ENCODE measurements at regions not wholly inside any gene's neighbourhood (a gene's known extent, or its start where the extent isn't known, plus 50 kb on each side); places are given as distances from the start of the nearest gene placed in this dataset.

DNA sequence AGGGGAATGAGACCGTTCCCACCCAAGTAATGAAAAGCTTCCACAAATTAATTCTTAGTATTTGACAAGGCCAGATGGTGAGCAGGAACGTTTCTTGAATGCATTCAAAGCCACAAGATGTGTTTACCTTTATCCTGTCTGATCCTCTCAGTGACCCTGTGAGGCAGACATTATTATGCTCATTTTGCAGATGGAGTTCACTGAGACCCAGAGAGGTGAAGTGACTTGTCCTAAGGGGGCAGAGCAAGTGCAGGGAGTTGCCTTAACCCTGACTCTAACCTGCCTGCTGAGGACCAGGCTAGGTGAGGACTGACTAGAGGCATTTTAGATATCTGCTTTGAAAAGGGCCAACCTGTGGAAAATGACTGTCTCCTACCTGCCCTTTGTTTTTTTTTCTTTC lies 156.7 kb downstream of the HAPSTR1 start:
- peaks cover 2% of the 10 kb centered on the region for H3K36me3 Mint-ChIP-seq (ENCODE audit: low read depth, unreplicated experiment)
- H3K79me2 ChIP-seq (ENCODE audit: insufficient read depth, low read length) = no peaks in the 10 kb centered on the region
- no peaks in the 10 kb centered on the region for H3K36me3 ChIP-seq (ENCODE audit: insufficient read depth, low read length)
- H3K4me3 Mint-ChIP-seq (ENCODE audit: unreplicated experiment) = no peak overlapping the region
- no peak overlapping the region for H3K4me2 ChIP-seq (ENCODE audit: low read length)
- FAIRE-seq (no peak), DNase-seq (ENCODE audit: low read depth) (no peak)
- no peaks in the 10 kb centered on the region for H3K4me1 ChIP-seq (ENCODE audit: insufficient read depth, low read length)
- no peak overlapping the region for H3K27ac Mint-ChIP-seq (ENCODE audit: unreplicated experiment)
- H3K27me3 ChIP-seq (ENCODE audit: insufficient read depth, low read length) = no peaks in the 10 kb centered on the region
- no peaks in the 10 kb centered on the region for H4K20me1 ChIP-seq (ENCODE audit: insufficient read depth, low read length)
- peaks cover 3% of the 10 kb centered on the region for H3K9me3 Mint-ChIP-seq (ENCODE audit: unreplicated experiment)
- H3K9me3 ChIP-seq (ENCODE audit: insufficient read depth, low read depth, low read length) = no peaks in the 10 kb centered on the region
- TF ChIP-seq, protein P1, sequence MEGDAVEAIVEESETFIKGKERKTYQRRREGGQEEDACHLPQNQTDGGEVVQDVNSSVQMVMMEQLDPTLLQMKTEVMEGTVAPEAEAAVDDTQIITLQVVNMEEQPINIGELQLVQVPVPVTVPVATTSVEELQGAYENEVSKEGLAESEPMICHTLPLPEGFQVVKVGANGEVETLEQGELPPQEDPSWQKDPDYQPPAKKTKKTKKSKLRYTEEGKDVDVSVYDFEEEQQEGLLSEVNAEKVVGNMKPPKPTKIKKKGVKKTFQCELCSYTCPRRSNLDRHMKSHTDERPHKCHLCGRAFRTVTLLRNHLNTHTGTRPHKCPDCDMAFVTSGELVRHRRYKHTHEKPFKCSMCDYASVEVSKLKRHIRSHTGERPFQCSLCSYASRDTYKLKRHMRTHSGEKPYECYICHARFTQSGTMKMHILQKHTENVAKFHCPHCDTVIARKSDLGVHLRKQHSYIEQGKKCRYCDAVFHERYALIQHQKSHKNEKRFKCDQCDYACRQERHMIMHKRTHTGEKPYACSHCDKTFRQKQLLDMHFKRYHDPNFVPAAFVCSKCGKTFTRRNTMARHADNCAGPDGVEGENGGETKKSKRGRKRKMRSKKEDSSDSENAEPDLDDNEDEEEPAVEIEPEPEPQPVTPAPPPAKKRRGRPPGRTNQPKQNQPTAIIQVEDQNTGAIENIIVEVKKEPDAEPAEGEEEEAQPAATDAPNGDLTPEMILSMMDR (IDR thresholded peaks at IDR 0.05; ENCODE audit: insufficient read depth, low read depth, low read length) = no peak
- TF ChIP-seq EZH2 (IDR thresholded peaks at IDR 0.05; ENCODE audit: insufficient read depth, low read length) = no peak
- no peak overlapping the region for H3K27ac ChIP-seq (ENCODE audit: low read depth, low read length)
- no peak overlapping the region for H3K4me3 ChIP-seq (ENCODE audit: insufficient read depth, low read depth, low read length)
- H3K4me1 Mint-ChIP-seq (ENCODE audit: low read depth, unreplicated experiment) = peaks cover 4% of the 10 kb centered on the region
- peaks cover 15% of the 10 kb centered on the region for H3K27me3 Mint-ChIP-seq (ENCODE audit: low read depth, unreplicated experiment)
- no peak overlapping the region for H2AFZ ChIP-seq (ENCODE audit: low read depth, low read length)
- no peak overlapping the region for H3K9ac ChIP-seq (ENCODE audit: low read length)

DNA sequence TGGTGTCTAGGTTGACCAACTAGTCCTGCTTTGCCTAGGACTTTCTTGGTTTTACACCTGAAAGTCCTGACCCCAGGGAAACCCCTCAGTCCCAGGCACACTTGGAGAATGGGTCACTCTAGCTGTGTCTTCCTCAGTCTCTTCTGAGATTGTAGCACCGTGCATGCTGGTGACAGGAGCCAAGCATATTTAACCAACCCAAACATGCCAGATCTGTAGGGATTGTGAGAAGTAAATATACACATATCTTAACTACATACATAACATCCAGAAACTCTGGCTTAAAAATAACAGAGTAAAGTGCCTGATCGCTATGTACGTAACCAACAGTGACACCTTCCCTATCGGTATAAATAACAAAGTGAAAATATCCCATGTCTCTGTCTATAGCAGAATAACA lies 158.1 kb downstream of the HAPSTR1 start:
- Mint-ChIP-seq H3K4me1 (ENCODE audit: low read depth, unreplicated experiment) (peaks cover 4% of the 10 kb centered on the region), H3K9me3 (ENCODE audit: unreplicated experiment) (peaks cover 3% of the 10 kb centered on the region), H3K4me3 (ENCODE audit: unreplicated experiment) (no peak overlapping the region), H3K27me3 (ENCODE audit: low read depth, unreplicated experiment) (peaks cover 22% of the 10 kb centered on the region), H3K27ac (ENCODE audit: unreplicated experiment) (no peak overlapping the region), H3K36me3 (ENCODE audit: low read depth, unreplicated experiment) (peaks cover 2% of the 10 kb centered on the region)
- H3K4me2 ChIP-seq (ENCODE audit: low read length) = no peak overlapping the region
- H3K9ac ChIP-seq (ENCODE audit: low read length) = no peak overlapping the region
- no peaks in the 10 kb centered on the region for H3K9me3 ChIP-seq (ENCODE audit: insufficient read depth, low read depth, low read length)
- H3K27ac ChIP-seq (ENCODE audit: low read depth, low read length) = no peak overlapping the region
- no peak overlapping the region for H3K4me3 ChIP-seq (ENCODE audit: insufficient read depth, low read depth, low read length)
- no peak for FAIRE-seq
- TF ChIP-seq, protein P1 (IDR thresholded peaks at IDR 0.05; ENCODE audit: insufficient read depth, low read depth, low read length) = no peak
- no peak for TF ChIP-seq EZH2 (IDR thresholded peaks at IDR 0.05; ENCODE audit: insufficient read depth, low read length)
- DNase-seq (ENCODE audit: low read depth) = no peak
- no peaks in the 10 kb centered on the region for H3K27me3 ChIP-seq (ENCODE audit: insufficient read depth, low read length)
- no peaks in the 10 kb centered on the region for H3K79me2 ChIP-seq (ENCODE audit: insufficient read depth, low read length)
- no peaks in the 10 kb centered on the region for H3K36me3 ChIP-seq (ENCODE audit: insufficient read depth, low read length)
- H2AFZ ChIP-seq (ENCODE audit: low read depth, low read length) = no peak overlapping the region
- H3K4me1 ChIP-seq (ENCODE audit: insufficient read depth, low read length) = no peaks in the 10 kb centered on the region
- no peaks in the 10 kb centered on the region for H4K20me1 ChIP-seq (ENCODE audit: insufficient read depth, low read length)

DNA sequence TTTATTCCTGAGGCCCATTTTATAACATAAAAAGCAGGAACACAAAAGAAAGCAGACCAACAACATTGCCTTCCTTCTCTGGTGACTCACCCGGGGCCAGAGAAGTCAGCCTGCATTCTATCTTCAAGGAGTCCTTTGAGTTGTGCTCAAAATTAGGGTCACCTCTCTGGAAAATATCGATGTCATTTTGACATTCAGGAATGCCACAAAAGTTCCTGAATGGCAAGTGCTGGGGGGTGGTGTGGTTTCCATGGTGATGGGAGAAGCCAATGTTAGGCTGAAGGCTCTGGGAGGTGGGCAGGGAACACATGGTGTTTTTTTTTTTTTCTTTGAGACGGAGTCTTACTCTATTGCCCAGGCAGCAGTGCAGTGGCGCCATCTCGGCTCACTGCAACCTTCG lies 159.6 kb downstream of the HAPSTR1 start:
- FAIRE-seq = no peak
- H3K4me1 Mint-ChIP-seq (ENCODE audit: low read depth, unreplicated experiment) = peaks cover 4% of the 10 kb centered on the region
- Histone ChIP-seq H3K27me3 (ENCODE audit: insufficient read depth, low read length) (no peaks in the 10 kb centered on the region), H3K36me3 (ENCODE audit: insufficient read depth, low read length) (no peaks in the 10 kb centered on the region), H3K9ac (ENCODE audit: low read length) (no peak overlapping the region), H2AFZ (ENCODE audit: low read depth, low read length) (no peak overlapping the region), H3K27ac (ENCODE audit: low read depth, low read length) (no peak overlapping the region), H4K20me1 (ENCODE audit: insufficient read depth, low read length) (no peaks in the 10 kb centered on the region), H3K4me3 (ENCODE audit: insufficient read depth, low read depth, low read length) (no peak overlapping the region), H3K4me1 (ENCODE audit: insufficient read depth, low read length) (no peaks in the 10 kb centered on the region), H3K9me3 (ENCODE audit: insufficient read depth, low read depth, low read length) (no peaks in the 10 kb centered on the region), H3K4me2 (ENCODE audit: low read length) (no peak overlapping the region), H3K79me2 (ENCODE audit: insufficient read depth, low read length) (no peaks in the 10 kb centered on the region)
- peaks cover 27% of the 10 kb centered on the region for H3K27me3 Mint-ChIP-seq (ENCODE audit: low read depth, unreplicated experiment)
- H3K27ac Mint-ChIP-seq (ENCODE audit: unreplicated experiment) = no peak overlapping the region
- peaks cover 2% of the 10 kb centered on the region for H3K36me3 Mint-ChIP-seq (ENCODE audit: low read depth, unreplicated experiment)
- H3K9me3 Mint-ChIP-seq (ENCODE audit: unreplicated experiment) = peaks cover 3% of the 10 kb centered on the region
- no peak for DNase-seq (ENCODE audit: low read depth)
- TF ChIP-seq EZH2 (IDR thresholded peaks at IDR 0.05; ENCODE audit: insufficient read depth, low read length) = no peak
- TF ChIP-seq, protein P1 (IDR thresholded peaks at IDR 0.05; ENCODE audit: insufficient read depth, low read depth, low read length) = no peak
- H3K4me3 Mint-ChIP-seq (ENCODE audit: unreplicated experiment) = no peak overlapping the region
